ENCODE measurements at regions not wholly inside any gene's neighbourhood (a gene's known extent, or its start where the extent isn't known, plus 50 kb on each side); places are given as distances from the start of the nearest gene placed in this dataset.
A peak's percentile ranks its signal among the peaks of the same experiment; 100 is the strongest.

- no peak overlapping the region for H3K27ac ChIP-seq (ENCODE audit: extremely low read depth, low read depth, low read length)
- H3K27me3 ChIP-seq (ENCODE audit: control insufficient read depth in 2 of 2, insufficient read depth in 2 of 2, low read length in 2 of 2) = peaks cover 23 to 24% of the 10 kb centered on the region in 2 experiments; a peak in 4 of 5 replicates
- H4K20me1 ChIP-seq (replicated peaks; ENCODE audit: control insufficient read depth, insufficient read depth, low read length) = no peaks in the 10 kb centered on the region
- peaks cover 9 to 12% of the 10 kb centered on the region in 2 experiments; a peak in 4 of 5 replicates for H3K4me1 ChIP-seq (replicated peaks in 1 of 2; ENCODE audit: control insufficient read depth in 2 of 2, insufficient read depth in 2 of 2, low read length in 2 of 2)
- intact Hi-C loops (cut with micrococcal nuclease) (no loop called here), in situ Hi-C loops (cut with MboI) (no loop called here)
- ATAC-seq (no peak), FAIRE-seq (no peak), DNase-seq (ENCODE audit: extremely low read depth in 1 of 4, low spot score in 3 of 4) (no peak)
- TF ChIP-seq CEBPG (CRISPR knock-in tag; IDR thresholded peaks at IDR 0.05) (no peak), CEBPG (tag; conservative IDR thresholded peaks at IDR 0.05 in 1 of 2, IDR thresholded peaks at IDR 0.05 in 1 of 2) (peak; percentile 18 to 84; a peak in 2 of 4 replicates), KAT2B (IDR thresholded peaks at IDR 0.05; ENCODE audit: low read depth, low read length) (no peak), POLR2G (IDR thresholded peaks at IDR 0.05; ENCODE audit: low read depth, low read length) (no peak), MTF1 (CRISPR knock-in tag; IDR thresholded peaks at IDR 0.05; ENCODE audit: borderline replicate concordance) (no peak), CEBPB (tag; IDR thresholded peaks at IDR 0.05) (peak; percentile 74)
- WGBS (ENCODE audit: insufficient coverage, low coverage, missing lambda C conversion rate) = 13% methylated on average over 4 of the region's 4 CpGs
- no peak overlapping the region for H3K9ac ChIP-seq (ENCODE audit: insufficient read depth in 1 of 2, low read depth in 2 of 2, low read length in 2 of 2)
- no TSS peak for BruUV-seq (replicated peaks)
- CTCF ChIA-PET (ENCODE audit: low intra/inter-chr PET ratio) = no interaction called here
- H3K9me1 ChIP-seq (ENCODE audit: control insufficient read depth, insufficient read depth, low read length) = no peaks in the 10 kb centered on the region
- H3K36me3 ChIP-seq (ENCODE audit: control insufficient read depth, insufficient read depth, low read length) = no peaks in the 10 kb centered on the region
- H3K4me3 ChIP-seq = no peak overlapping the region
- H3K4me2 ChIP-seq (ENCODE audit: insufficient read depth, low read length) = no peak overlapping the region
- POLR2A ChIA-PET = interaction anchor here (0.6 kb wide), 1 partner anchor 9 kb away, joined by 4 read pairs; no protein-coding TSS in a partner anchor
- peaks cover 18% of the 10 kb centered on the region for H3K79me2 ChIP-seq (ENCODE audit: control insufficient read depth, insufficient read depth, low read length)
- no peaks in the 10 kb centered on the region for H3K9me3 ChIP-seq (replicated peaks; ENCODE audit: control insufficient read depth, insufficient read depth, low read depth, low read length)
- no peak overlapping the region for H2AFZ ChIP-seq (ENCODE audit: low read depth, low read length)
Measured at GRCh38 chr12:107906707-107907106, 132.2 kb downstream of the ASCL4 start.

Measured in K562 (cell line).